ENCODE measurements at regions not wholly inside any gene's neighbourhood (a gene's known extent, or its start where the extent isn't known, plus 50 kb on each side); places are given as distances from the start of the nearest gene placed in this dataset.
A peak's percentile ranks its signal among the peaks of the same experiment; 100 is the strongest.
"Not testable (repeated sequence)": the region's sequence is repeated elsewhere in the genome, so short reads cannot be mapped to it uniquely, and the experiment has no call there.

GRCh38 chr1:67908250-67908936 is 75.1 kb upstream of the GNG12 start:
- Histone ChIP-seq H3K36me3 (replicated peaks) (no peaks in the 10 kb centered on the region), H3K4me1 (no peaks in the 10 kb centered on the region), H3K9me3 (no peaks in the 10 kb centered on the region), H3K4me3 (no peak overlapping the region), H3K27me3 (ENCODE audit: low read depth) (peaks cover 5% of the 10 kb centered on the region; the same call in 1 of the 2 replicates)
- in situ Hi-C loops (cut with MboI; ENCODE audit: low sequenced_read_pairs), result no loop called here
- DNase-seq (ENCODE audit: low spot score in 2 of 2), result no peak

GRCh38 chr1:67907467-67907866 is 74.2 kb upstream of the GNG12 start:
- DNase-seq (ENCODE audit: low spot score in 2 of 2); in situ Hi-C loops (cut with MboI; ENCODE audit: low sequenced_read_pairs): not testable (repeated sequence)

GRCh38 chr1:67906015-67906414 is 72.7 kb upstream of the GNG12 start:
- H3K27me3 ChIP-seq (ENCODE audit: low read depth); DNase-seq (ENCODE audit: low spot score in 2 of 2); H3K4me3 ChIP-seq; H3K4me1 ChIP-seq; H3K9me3 ChIP-seq; H3K36me3 ChIP-seq (replicated peaks); in situ Hi-C loops (cut with MboI; ENCODE audit: low sequenced_read_pairs): not testable (repeated sequence)

More at GRCh38 chr1:67907467-67907866, 74.2 kb upstream of the GNG12 start:
- not testable (repeated sequence) for H3K36me3 ChIP-seq (replicated peaks); H3K9me3 ChIP-seq; H3K27me3 ChIP-seq (ENCODE audit: low read depth); H3K4me1 ChIP-seq; H3K4me3 ChIP-seq

- H3K27me3 ChIP-seq (ENCODE audit: low read depth); H3K4me1 ChIP-seq; in situ Hi-C loops (cut with MboI; ENCODE audit: low sequenced_read_pairs); H3K4me3 ChIP-seq; H3K36me3 ChIP-seq (replicated peaks); DNase-seq (ENCODE audit: low spot score in 2 of 2); H3K9me3 ChIP-seq: not testable (repeated sequence)
Measured at GRCh38 chr1:67902546-67903223, 69.4 kb upstream of the GNG12 start.

- Histone ChIP-seq H3K4me3 (no peak overlapping the region), H3K27me3 (ENCODE audit: low read depth) (no peaks in the 10 kb centered on the region), H3K36me3 (replicated peaks) (no peaks in the 10 kb centered on the region), H3K4me1 (peaks cover under 1% of the 10 kb centered on the region; the same call in 1 of the 2 replicates), H3K9me3 (no peaks in the 10 kb centered on the region; the same call in 1 of the 2 replicates)
- DNase-seq (ENCODE audit: low spot score in 2 of 2), result no peak
- in situ Hi-C loops (cut with MboI; ENCODE audit: low sequenced_read_pairs), result no loop called here
Measured at GRCh38 chr1:67898033-67898726, 64.9 kb upstream of the GNG12 start.

- no peak for DNase-seq (ENCODE audit: low spot score in 2 of 2)
- in situ Hi-C loops (cut with MboI; ENCODE audit: low sequenced_read_pairs), result no loop called here
Measured at GRCh38 chr1:67897270-67897949, 64.1 kb upstream of the GNG12 start.

GRCh38 chr1:67896826-67897225 is 63.6 kb upstream of the GNG12 start:
- DNase-seq (ENCODE audit: low spot score in 2 of 2), result no peak
- Histone ChIP-seq H3K9me3 (no peaks in the 10 kb centered on the region; the same call in 1 of the 2 replicates), H3K4me3 (no peak overlapping the region), H3K36me3 (replicated peaks) (no peaks in the 10 kb centered on the region), H3K4me1 (peaks cover 8% of the 10 kb centered on the region), H3K27me3 (ENCODE audit: low read depth) (no peaks in the 10 kb centered on the region)
- in situ Hi-C loops (cut with MboI; ENCODE audit: low sequenced_read_pairs), result no loop called here

More at GRCh38 chr1:67897270-67897949, 64.1 kb upstream of the GNG12 start:
- Histone ChIP-seq H3K36me3 (replicated peaks) (no peaks in the 10 kb centered on the region), H3K4me1 (peaks cover 8% of the 10 kb centered on the region), H3K9me3 (no peaks in the 10 kb centered on the region; the same call in 1 of the 2 replicates), H3K4me3 (no peak overlapping the region), H3K27me3 (ENCODE audit: low read depth) (no peaks in the 10 kb centered on the region)

GRCh38 chr1:67894981-67895735 is 61.9 kb upstream of the GNG12 start:
- no peaks in the 10 kb centered on the region; the same call in 1 of the 2 replicates for H3K9me3 ChIP-seq
- H3K4me1 ChIP-seq, result peaks cover 8% of the 10 kb centered on the region
- H3K4me3 ChIP-seq, result no peak overlapping the region
- no peak for DNase-seq (ENCODE audit: low spot score in 2 of 2)
- in situ Hi-C loops (cut with MboI; ENCODE audit: low sequenced_read_pairs), result no loop called here
- H3K36me3 ChIP-seq (replicated peaks), result no peaks in the 10 kb centered on the region
- H3K27me3 ChIP-seq (ENCODE audit: low read depth), result no peaks in the 10 kb centered on the region

- Histone ChIP-seq H3K36me3 (replicated peaks) (no peaks in the 10 kb centered on the region), H3K27me3 (ENCODE audit: low read depth) (no peaks in the 10 kb centered on the region), H3K9me3 (no peaks in the 10 kb centered on the region), H3K4me1 (peaks cover 8% of the 10 kb centered on the region), H3K4me3 (no peak overlapping the region)
- in situ Hi-C loops (cut with MboI; ENCODE audit: low sequenced_read_pairs), result no loop called here
- no peak for DNase-seq (ENCODE audit: low spot score in 2 of 2)
Measured at GRCh38 chr1:67893126-67893495, 59.8 kb upstream of the GNG12 start.

- no peak overlapping the region for H3K4me3 ChIP-seq
- H3K4me1 ChIP-seq, result peaks cover 8% of the 10 kb centered on the region
- no peaks in the 10 kb centered on the region for H3K9me3 ChIP-seq
- in situ Hi-C loops (cut with MboI; ENCODE audit: low sequenced_read_pairs), result no loop called here
- H3K27me3 ChIP-seq (ENCODE audit: low read depth), result no peaks in the 10 kb centered on the region
- DNase-seq (ENCODE audit: low spot score in 2 of 2), result peak in 1 of 2 experiments; percentile 67
- H3K36me3 ChIP-seq (replicated peaks), result no peaks in the 10 kb centered on the region
Measured at GRCh38 chr1:67892476-67893125, 59.3 kb upstream of the GNG12 start.

GRCh38 chr1:67890857-67891256 is 57.6 kb upstream of the GNG12 start:
- Histone ChIP-seq H3K36me3 (replicated peaks) (no peaks in the 10 kb centered on the region), H3K9me3 (no peaks in the 10 kb centered on the region), H3K27me3 (ENCODE audit: low read depth) (no peaks in the 10 kb centered on the region), H3K4me1 (peaks cover 8% of the 10 kb centered on the region), H3K4me3 (no peak overlapping the region)
- in situ Hi-C loops (cut with MboI; ENCODE audit: low sequenced_read_pairs), result no loop called here
- no peak for DNase-seq (ENCODE audit: low spot score in 2 of 2)

GRCh38 chr1:67889953-67890567 is 56.8 kb upstream of the GNG12 start:
- H3K27me3 ChIP-seq (ENCODE audit: low read depth), result no peaks in the 10 kb centered on the region
- H3K36me3 ChIP-seq (replicated peaks), result no peaks in the 10 kb centered on the region
- no peak overlapping the region for H3K4me3 ChIP-seq
- in situ Hi-C loops (cut with MboI; ENCODE audit: low sequenced_read_pairs), result no loop called here
- H3K9me3 ChIP-seq, result no peaks in the 10 kb centered on the region
- peaks cover 8% of the 10 kb centered on the region for H3K4me1 ChIP-seq
- DNase-seq (ENCODE audit: low spot score in 2 of 2), result no peak

All from HAP-1 (cell line).